Fibroblast of gingiva (primary cell): ENCODE measurements at regions not wholly inside any gene's neighbourhood (a gene's known extent, or its start where the extent isn't known, plus 50 kb on each side); places are given as distances from the start of the nearest gene placed in this dataset.

ENCODE experiments used
- DNase-seq: peaks from one replicate; pipeline ENCODE4 v3.0.0-alpha.2; 2011; ENCODE audit warnings: low read depth

DNA sequence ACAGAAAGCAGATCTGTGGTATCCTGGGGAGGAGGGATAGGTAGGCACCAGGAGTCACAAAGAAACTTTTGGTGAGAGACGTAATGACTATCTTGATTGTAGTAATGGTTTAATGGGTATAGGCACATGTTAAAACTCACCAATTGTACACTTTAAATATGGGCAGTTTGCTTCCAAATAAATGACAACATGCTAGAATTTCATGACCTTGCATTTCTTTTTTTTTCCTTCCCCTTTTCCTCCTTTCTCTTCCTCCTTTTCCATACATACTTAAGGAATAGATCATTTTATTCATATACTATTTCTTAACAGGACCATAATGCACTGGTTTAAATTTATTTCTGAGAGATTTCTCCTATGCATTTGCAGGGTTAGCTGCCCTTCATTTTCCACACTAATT is 341.8 kb downstream of the TMEM182 start:
- DNase-seq: no peak

DNA sequence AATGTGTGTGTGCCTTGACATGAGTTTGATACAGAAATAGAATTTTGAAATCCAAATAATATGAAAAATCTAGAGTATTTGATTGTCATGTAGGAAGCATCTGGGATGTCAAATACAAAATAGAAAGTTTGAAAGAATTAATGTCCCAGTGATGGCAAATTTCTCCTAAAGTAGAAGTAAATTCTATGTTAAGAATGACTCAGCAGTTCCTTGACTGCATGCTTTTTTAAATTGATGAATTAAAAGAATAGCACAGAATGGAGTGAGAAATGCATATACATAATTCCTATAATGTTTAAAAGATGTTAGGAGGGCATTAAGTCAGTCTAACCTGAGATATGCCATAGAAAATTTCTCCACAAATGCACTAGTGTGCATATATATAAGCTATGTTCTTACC is 357.5 kb downstream of the TMEM182 start:
- DNase-seq: no peak

DNA sequence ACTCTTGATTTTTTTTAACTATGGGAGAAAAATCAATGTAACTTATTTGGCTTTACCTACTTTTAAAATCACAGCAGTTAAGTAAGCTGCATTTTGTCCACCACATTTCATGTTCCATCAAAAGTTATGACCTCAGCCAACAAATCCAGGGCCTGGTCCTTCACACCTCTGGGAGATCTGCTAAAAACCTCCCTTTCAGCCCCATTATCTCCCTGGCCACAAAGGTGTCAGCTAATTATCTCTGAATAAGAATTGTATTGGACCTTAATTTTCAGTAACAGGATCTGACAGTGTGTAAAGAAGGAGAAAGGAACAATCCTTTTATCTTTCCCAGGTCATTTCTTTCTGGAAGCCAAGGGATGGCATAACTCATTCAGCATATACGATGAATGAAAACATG is 359.3 kb downstream of the TMEM182 start:
- DNase-seq: no peak

DNA sequence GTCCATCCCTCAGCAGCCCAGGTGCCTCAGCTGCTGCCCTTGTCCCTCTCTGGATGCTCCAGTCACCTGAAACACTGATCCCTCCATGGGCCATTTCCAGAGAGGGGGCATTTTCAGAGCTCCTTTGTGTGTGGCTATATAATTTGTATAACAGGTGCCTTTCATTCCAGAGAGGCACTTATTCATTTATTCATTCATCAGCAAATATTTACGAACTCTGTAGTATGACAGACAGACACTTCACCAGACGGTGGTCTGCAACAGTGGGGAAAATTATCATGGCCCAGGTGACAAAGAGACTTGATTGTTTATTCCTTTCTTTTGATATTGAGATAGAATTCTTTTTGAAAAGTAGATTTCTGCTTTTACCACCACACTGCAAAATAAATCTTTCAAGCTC is 361.7 kb downstream of the TMEM182 start:
- DNase-seq: no peak

DNA sequence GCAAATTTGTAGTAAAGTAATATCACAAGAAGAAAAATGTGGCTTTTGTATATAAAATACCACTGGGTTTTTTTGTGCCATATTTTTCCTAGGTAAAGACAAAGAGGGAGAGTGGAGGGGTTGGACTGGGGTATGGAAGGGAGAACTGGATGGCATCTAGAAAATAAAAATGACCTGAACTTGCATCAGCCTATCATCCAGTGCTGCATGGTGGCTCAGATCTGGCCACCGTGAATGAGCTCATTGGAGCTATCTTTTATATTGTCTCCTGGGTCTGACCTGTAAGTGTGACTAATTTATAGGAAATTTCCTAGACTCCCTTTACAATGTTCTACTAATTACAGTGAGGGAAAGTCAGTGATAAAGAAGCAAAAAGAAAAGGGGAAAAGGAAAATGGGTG is 369.0 kb downstream of the TMEM182 start:
- DNase-seq: no peak

DNA sequence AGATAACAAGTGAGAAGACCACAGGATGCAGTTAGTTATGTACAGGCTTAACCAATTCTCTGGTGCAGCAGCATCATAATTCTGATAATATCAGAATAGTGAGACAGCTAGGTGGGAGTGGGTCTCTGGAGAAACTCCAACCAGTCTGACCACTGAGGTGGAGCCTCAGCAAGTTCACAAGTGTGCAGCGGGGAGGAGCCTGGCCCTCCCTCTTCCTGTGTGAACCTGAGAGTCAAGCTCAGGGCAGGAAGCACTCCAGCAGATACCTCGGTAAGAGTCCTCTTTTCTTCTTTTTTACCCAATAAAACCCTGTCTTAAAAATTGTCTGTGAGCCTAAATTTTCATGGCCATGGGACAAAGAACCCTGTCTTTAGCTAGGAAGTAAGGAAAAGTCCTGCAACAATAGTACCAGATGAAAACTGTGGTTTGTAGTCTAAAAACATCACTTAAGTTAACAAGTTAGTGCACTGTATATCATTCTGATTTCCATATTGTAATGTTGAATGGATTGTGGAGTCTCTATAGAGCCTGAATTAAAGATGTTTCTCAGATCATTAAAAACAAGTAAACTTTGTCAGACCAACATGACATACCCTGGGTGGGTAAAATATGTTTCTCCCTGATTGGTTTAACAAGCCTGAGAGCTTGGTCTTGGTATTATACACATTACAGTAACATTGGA is 370.8 kb downstream of the TMEM182 start:
- DNase-seq: no peak

DNA sequence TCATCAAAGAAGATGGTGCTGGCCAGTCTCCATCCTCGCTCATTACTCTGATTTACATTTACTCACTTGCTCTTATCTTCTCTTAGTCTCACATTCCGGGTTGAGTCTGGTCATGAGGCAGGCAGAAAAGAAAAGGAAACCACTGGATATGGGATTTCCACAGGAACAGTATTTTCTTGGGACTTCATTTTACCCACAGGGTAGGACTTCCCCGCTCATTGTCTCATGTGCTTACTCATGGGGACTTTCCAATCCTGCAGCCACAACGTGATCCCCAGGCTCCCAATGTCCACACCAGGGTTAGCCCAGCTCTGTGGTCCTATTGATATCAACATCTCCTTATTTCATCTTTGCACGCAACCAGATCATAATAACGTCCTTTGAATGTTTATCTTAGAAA is 373.8 kb downstream of the TMEM182 start:
- no peak for DNase-seq

DNA sequence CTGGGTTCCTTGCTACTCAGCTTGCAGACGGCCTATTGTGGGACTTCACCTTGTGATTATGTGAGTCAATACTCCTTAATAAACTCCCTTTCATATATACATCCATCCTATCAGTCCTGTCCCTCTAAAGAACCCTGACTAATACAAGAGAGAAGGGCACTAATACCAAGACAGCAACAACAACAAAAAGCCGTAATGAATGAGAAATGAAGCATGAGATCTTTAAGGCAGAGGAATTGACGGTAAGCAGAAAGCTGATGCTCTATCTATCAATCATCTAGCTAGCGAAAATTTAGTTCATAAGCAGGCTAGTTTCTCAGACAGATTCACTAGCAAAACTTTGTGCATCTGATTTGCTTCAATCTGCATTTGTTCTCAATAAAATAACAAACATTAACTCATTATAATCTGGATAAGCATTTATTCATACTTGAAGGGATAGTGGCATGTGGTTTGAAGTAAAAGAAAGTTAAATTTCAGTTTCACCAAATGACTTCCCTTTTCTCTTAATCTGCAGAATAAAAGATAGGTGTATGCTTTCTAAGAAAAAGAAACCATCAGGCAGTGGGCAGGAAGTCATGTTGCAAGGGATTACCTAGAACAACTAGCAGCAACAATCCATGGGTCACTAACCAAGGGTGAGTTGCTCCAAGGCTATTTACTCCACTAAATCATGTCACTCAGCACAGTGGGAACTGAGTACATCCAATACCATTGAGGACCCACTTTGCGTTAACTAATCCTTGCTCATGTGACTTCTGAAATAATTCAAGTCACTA is 376.5 kb downstream of the TMEM182 start:
- DNase-seq: no peak

DNA sequence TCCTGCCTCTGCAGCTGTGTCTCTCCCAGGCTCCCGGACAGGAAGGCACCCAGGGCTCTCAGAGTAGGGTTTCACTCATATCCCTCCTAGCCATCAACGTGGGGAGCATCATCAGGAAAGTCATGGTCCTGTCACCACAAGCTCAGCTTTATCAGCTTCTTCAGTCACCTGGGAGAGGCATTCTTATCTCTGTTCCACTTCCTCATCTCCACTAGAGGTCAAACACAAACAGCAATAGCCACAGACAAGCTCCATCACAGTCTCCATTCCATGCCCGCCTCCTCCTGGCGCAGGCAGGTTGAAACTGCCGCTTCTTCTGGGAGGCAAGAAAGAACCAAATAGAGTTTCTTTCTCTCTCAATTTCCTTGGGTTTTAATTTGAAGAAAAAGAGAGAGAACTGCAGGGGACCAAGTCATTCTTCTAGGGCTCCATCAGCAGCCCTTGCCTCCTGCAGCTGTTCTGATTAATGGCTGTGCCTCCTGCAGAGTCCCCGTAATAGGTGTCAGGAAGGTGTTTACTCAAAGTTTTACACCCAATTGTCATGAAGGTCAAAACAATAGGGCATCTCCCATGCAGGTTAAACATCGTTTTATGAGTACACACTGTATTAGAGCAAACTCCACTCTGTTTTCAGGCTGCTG is 377.9 kb downstream of the TMEM182 start:
- DNase-seq: no peak

DNA sequence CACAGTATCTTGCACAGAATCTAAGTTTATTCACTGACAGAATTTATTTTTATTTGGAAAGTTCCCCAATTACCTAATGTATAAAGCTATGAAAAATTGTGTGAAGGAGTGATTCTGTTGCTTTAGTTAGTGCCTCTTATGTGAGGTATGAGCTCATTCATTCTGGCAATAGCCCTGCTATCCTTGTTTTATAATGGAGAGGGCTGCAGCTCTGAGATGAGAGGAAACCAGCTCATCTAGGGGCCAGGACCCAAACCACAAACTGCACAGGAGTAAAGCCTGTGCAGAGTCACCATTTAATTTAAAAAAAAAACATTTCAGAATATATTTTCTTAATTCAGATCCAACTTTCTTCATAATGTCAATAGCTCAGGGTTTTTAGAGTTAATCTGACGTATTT is 383.0 kb downstream of the TMEM182 start:
- no peak for DNase-seq

DNA sequence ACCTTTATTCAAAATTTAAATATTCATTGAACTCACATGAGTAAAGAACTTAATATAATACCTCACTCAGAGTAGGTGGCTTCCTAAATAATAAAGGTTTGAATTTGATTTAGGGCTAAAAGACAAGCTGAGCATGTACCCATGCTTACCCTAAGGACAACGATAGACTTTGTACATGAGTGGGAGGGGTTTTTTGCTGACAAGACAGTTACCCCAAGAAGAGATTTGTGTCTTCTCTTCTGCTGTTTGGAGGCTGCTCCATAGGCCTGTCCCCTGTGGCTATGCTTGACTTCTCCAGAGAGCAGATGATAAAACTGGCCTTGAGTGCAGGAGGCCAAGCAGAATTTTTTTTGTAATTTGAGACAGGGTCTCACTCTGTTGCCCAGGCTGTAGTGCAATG is 383.9 kb downstream of the TMEM182 start:
- no peak for DNase-seq

DNA sequence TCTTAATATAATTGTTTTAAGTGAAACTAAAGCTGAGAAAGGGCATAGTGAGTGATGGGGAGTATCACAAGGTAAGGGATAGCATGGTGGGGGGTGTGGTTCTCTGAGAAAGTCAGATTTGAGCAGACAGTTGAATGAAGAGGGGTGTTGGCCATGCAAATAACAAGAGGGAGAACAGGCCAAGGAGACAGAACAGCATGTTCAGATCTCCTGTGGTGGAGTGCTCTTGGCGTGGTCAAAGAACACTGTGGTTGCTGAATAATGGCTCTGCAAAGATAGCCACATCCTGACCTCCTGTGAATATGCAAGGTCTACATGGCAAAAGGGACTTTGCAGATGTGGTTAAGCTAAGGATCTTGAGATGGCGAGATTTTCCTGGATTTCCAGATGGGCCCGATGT is 389.2 kb downstream of the TMEM182 start:
- no peak for DNase-seq

DNA sequence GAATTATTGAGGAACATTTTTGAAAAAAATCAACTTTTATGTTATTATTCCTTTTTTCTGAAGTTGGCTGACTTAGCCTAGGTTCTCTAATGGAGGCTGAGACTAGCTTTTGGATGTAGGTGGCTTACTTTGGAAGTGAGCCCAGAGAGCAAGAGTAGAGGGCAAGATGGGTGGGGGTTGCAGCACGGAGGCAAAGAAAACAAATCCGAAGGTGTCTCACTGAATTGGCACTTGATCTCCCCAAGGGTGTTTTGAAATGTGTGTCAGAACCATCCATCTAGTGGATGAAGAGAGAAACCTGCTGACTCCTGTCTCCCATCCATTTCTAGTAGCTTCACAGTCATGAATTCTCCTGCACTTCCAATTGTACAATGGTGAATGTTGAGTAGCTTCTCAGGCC is 390.7 kb downstream of the TMEM182 start:
- no peak for DNase-seq

DNA sequence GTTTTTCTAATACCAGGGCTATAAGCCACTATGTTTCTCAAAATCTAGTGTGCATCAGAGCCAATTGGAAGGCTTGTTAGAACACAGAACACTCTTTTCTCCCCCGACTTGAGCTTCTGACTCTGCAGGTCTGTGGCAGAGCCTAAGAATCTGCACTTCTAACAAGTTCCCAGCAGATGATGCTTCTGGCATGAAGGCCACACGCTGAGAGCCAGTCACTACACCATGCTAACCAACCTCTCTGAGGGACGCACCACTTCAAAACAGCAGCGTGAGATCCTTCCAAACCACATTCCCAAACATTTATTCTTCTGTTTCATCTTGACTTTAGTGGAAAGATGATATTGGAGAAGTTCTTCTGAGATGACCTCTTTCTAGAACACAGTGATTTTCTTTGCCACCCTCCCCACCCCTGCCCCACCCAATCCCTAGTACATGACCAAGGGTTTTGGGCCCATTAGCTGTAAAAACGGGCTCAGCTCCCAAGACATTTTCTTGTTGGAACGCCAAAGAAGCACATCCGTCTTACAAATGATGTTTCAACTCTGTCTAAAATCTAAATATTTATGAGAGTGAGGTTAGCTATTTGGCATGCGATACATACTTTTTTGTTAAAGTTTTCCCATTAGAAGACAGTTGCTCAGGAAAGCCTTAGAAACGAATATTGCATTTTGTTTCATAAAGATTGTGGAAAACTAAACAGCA is 391.9 kb downstream of the TMEM182 start:
- DNase-seq: no peak

DNA sequence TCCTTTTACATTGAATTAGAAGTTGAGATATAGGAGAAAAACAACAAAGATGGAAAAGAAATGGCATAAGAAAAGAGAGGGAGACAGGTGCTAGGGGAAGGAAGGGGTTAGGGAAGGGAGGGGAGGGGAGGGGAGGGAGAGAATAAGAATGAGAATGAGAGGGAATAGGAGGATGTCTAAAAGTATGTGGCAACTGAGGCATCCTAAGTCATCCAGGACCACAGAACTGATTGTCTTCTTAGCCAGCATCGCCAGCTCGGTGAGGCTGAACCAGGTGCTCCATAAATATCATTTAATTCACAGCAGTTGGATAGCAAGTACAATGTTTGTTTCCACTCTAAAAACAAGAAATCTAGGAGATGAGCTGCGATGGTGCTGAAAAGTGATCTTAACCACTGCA is 393.5 kb downstream of the TMEM182 start:
- no peak for DNase-seq

DNA sequence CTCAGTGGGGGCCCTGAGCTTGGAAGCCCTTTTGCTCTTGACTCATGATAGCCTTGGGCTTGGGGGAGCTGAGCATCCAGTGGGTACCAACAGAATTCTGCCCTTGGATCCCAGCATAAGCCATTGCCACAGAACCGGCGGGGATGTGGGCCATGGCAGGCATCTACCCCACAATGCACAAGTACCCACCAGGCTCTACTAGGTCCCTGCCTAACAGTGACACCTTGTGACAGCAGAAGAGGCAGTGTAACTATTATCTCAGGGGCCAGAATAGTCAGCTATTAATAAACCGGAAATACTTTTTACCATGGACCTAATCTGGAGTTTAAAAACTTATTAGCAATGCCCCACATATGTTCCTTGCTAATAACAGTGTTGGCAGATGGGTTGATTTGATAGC is 397.2 kb downstream of the TMEM182 start:
- DNase-seq: no peak

DNA sequence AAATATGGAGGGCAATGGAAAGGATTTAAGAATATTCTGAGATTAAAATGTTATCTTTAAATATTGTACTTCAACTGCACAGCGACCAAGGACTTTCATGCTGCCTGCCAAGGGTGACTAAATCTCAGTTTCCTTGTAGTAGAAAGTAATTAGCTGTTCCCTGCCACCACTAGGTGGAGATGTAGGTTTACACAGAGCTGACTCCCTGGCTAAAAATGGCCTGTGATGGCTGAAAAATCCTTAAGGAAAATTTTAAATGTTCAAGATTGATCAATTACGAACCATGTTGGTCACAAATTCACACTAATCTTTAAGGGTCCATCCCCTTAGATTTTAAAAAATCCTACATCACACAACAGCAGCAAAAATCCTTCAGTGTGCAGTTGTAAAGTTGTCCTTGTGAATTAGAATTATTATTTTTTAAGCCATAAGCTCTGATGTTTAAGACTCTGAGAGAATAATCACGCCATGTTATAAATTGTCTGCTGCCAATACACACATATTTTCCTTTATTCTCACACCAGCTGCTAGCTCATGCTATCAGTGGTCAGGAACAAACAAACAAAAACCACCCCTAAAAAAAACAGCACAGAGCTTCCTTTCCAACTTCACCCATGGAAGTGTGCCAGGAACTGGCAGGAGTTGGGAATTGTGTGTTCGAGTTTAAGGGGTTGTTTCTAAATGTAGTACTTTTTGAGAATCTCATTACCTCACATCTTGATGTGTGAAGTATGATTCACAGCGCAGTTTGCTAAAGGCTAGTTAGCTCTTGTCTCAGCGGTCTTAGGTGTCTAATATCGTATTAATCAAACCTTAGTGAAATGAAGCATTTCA is 399.8 kb downstream of the TMEM182 start:
- DNase-seq: peak; percentile 26

DNA sequence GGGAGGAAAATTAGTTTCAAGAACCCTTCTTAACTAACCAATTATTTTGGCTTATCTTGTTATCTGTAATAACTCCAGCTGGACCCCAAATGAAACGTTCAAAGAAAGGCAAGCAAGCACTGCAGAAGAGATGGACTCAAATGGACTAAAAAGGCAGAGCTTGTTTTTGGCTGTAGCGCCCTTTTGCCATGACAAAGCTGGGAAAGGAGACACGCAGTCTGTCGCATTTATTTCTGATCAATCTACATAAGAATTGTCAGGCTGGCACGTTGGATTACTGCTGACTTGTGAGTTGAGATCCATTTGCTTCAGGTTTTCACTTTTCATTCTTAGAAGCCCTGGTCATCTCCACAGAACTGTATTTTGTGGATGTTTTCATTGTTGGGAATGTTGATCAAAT is 402.9 kb downstream of the TMEM182 start:
- no peak for DNase-seq

DNA sequence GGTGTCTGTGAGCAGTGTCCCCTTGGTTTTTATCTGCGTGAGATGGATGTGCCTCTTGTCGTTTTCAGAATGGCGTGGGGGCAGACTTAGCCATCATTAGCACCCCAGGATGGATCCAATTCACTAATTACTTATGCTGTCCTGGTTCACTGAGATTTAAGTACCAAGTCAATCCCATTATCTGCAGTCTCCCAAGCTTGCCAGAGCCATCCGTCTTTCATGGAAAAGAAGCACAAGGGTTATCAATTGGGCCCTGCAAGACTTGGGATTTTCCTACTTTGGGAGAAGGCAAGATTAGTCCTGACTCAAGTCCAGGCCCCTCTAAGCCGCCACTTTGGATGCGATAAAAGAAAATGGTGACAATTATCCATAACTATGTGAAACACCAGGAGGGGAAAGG is 404.0 kb downstream of the TMEM182 start:
- DNase-seq: no peak

DNA sequence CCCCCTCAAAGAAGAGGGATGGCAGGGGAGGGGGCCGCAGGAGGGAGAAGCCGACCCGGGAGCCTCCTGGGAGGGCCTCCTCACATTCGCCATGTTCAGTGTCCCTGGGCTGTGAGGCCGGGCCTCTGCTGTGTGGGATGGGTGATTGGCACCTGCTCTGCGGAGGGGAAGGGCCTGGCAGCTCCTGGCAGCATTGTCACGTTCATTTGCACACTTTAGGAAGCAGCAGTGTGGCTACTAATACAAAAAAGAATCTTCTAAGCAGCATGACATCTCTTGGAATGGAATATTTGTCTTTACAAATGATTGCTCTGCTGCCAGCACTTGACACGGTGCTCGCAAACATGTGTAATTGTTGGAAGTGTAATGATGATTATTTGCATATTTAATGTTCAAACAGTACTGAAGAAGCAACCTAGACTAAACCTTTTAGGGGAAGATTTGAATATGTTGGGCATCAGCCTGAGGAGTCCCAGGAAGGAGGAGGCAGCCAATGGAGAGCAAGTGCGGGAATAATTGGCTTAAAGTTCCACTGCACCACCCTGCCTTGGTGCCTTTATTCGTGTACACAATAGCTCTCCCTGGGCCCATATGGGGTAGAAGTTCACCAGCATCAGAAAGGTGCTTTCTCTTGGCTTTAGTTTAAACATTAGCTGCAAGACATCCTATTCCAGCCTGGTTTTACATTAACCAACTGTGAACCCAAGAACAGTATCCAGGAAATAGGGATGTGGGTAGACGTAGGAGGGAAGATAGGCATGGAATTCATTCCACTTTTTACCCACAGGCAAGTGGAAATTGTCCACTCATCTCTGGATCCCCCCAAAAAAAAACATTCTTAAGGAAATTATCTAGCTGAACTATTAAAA is 404.9 kb downstream of the TMEM182 start:
- no peak for DNase-seq

DNA sequence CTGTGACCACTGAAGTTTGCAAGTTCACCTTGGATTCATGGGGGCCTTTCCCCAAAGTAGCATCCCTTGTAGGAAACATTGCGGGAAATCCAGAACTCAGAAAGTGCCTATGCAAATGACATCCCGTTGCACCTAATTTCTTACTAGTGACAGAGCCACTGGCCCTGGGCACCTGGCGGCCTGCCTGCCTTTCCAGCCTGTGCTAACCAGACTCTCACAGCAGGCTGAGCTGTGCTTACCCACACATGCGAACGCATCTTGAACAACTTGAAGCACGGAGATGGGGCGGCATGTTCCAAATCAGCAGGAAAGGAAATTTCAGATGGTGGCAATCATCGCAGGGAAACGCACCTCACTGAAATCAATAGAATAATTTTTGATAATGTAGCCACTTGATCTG is 405.8 kb downstream of the TMEM182 start:
- no peak for DNase-seq
